ENCODE measurements at regions not wholly inside any gene's neighbourhood (a gene's known extent, or its start where the extent isn't known, plus 50 kb on each side); places are given as distances from the start of the nearest gene placed in this dataset.

DNA sequence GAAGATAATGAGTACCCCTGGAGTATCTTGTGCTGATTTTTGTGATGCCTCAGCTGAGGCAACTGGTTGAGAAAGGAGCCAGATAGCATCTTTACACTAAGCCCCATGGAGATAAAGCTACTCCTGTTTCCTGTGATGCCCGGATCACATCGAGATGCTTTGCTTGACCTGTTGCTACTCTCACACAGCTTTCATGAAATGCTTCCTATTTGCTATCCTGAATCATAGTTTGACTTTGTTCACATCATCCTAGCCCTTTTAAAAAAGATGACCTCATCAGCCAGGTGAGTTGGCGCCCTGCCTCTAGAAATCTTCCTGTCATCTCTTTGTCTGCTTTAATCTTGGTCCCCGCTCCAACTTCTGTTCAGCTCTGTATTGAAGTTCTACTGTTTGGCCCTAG is 409.6 kb upstream of the TBL1XR1 start:
- H3K27me3 ChIP-seq (replicated peaks; ENCODE audit: insufficient read depth, low read depth, low read length, poor library complexity), result no peaks in the 10 kb centered on the region
- no peak overlapping the region for H3K27ac ChIP-seq (ENCODE audit: low read depth, low read length, poor library complexity, severe bottlenecking)
- no peak for DNase-seq (ENCODE audit: low spot score)
- H3K4me1 ChIP-seq (ENCODE audit: insufficient read depth, low read length, poor library complexity, severe bottlenecking), result peaks cover 15% of the 10 kb centered on the region
- intact Hi-C loops (cut with micrococcal nuclease; ENCODE audit: unreplicated experiment), result no loop called here
- no peaks in the 10 kb centered on the region for H3K36me3 ChIP-seq (ENCODE audit: insufficient read depth, low read length, poor library complexity, severe bottlenecking)
- no TSS peak for BruUV-seq (replicated peaks)
- ChIA-PET POLR2A (ENCODE audit: low non-redundant PET) (no interaction called here), CTCF (no interaction called here)
- no peak for TF ChIP-seq EZH2 (IDR thresholded peaks at IDR 0.05; ENCODE audit: borderline replicate concordance, low read depth, low read length, poor library complexity, severe bottlenecking)
- TF ChIP-seq, protein P1, sequence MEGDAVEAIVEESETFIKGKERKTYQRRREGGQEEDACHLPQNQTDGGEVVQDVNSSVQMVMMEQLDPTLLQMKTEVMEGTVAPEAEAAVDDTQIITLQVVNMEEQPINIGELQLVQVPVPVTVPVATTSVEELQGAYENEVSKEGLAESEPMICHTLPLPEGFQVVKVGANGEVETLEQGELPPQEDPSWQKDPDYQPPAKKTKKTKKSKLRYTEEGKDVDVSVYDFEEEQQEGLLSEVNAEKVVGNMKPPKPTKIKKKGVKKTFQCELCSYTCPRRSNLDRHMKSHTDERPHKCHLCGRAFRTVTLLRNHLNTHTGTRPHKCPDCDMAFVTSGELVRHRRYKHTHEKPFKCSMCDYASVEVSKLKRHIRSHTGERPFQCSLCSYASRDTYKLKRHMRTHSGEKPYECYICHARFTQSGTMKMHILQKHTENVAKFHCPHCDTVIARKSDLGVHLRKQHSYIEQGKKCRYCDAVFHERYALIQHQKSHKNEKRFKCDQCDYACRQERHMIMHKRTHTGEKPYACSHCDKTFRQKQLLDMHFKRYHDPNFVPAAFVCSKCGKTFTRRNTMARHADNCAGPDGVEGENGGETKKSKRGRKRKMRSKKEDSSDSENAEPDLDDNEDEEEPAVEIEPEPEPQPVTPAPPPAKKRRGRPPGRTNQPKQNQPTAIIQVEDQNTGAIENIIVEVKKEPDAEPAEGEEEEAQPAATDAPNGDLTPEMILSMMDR (conservative IDR thresholded peaks at IDR 0.05; ENCODE audit: low read depth, low read length), result no peak
- no peak overlapping the region for H3K4me3 ChIP-seq (ENCODE audit: low read depth, low read length, poor library complexity, severe bottlenecking)
- no peaks in the 10 kb centered on the region for H3K9me3 ChIP-seq (ENCODE audit: low read depth, low read length, poor library complexity, severe bottlenecking)

DNA sequence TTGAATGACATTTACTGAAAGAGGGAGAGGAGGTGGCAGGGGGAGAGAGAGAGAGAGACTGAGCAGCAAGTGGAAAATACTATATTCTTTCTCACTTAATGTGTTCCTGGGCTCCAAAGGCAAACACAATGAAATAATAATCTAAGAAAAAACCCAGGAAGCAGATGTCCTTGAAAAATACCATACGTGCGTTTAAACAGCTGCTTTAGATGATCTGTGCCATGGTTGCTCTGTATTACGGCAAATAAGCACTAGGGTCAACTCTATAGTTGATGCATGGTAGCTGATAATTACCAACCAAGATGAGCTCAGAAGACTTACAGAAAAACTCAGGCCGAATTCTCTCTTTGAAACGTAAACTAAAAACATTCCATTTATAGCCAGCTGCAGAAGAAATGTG is 410.3 kb upstream of the TBL1XR1 start:
- H3K9me3 ChIP-seq (ENCODE audit: low read depth, low read length, poor library complexity, severe bottlenecking), result no peaks in the 10 kb centered on the region
- POLR2A ChIA-PET (ENCODE audit: low non-redundant PET), result no interaction called here
- CTCF ChIA-PET, result no interaction called here
- intact Hi-C loops (cut with micrococcal nuclease; ENCODE audit: unreplicated experiment), result no loop called here
- H3K4me1 ChIP-seq (ENCODE audit: insufficient read depth, low read length, poor library complexity, severe bottlenecking), result peaks cover 15% of the 10 kb centered on the region
- TF ChIP-seq EZH2 (IDR thresholded peaks at IDR 0.05; ENCODE audit: borderline replicate concordance, low read depth, low read length, poor library complexity, severe bottlenecking), result no peak
- TF ChIP-seq, protein P1 (conservative IDR thresholded peaks at IDR 0.05; ENCODE audit: low read depth, low read length), result no peak
- no peak for DNase-seq (ENCODE audit: low spot score)
- H3K4me3 ChIP-seq (ENCODE audit: low read depth, low read length, poor library complexity, severe bottlenecking), result no peak overlapping the region
- H3K27ac ChIP-seq (ENCODE audit: low read depth, low read length, poor library complexity, severe bottlenecking), result no peak overlapping the region
- H3K36me3 ChIP-seq (ENCODE audit: insufficient read depth, low read length, poor library complexity, severe bottlenecking), result no peaks in the 10 kb centered on the region
- no TSS peak for BruUV-seq (replicated peaks)
- H3K27me3 ChIP-seq (replicated peaks; ENCODE audit: insufficient read depth, low read depth, low read length, poor library complexity), result no peaks in the 10 kb centered on the region

DNA sequence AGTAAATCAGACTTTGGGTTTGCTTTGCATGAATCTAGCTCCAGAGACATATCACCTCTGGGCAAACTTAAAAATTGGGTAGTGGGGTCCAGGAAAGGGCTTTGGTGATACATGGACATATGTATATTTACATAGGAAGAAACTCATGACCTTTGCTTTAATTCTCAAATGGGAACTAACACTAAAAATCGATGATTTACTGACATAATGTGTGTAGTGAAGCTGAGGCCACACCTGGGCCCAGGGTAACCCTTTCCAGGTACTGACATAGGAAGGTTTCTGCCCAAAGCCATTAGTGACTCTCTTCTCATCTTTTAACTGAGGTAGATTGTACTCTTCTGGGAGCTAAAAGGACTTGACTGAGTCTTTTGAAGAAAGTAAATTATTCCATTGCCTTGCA is 411.2 kb upstream of the TBL1XR1 start:
- POLR2A ChIA-PET (ENCODE audit: low non-redundant PET), result no interaction called here
- no peak overlapping the region for H3K27ac ChIP-seq (ENCODE audit: low read depth, low read length, poor library complexity, severe bottlenecking)
- no peak for TF ChIP-seq EZH2 (IDR thresholded peaks at IDR 0.05; ENCODE audit: borderline replicate concordance, low read depth, low read length, poor library complexity, severe bottlenecking)
- TF ChIP-seq, protein P1 (conservative IDR thresholded peaks at IDR 0.05; ENCODE audit: low read depth, low read length), result no peak

More for the DNA sequence above, 411.2 kb upstream of the TBL1XR1 start:
- DNase-seq (ENCODE audit: low spot score), result no peak
- intact Hi-C loops (cut with micrococcal nuclease; ENCODE audit: unreplicated experiment), result no loop called here
- Histone ChIP-seq H3K4me1 (ENCODE audit: insufficient read depth, low read length, poor library complexity, severe bottlenecking) (peaks cover 15% of the 10 kb centered on the region), H3K27me3 (replicated peaks; ENCODE audit: insufficient read depth, low read depth, low read length, poor library complexity) (no peaks in the 10 kb centered on the region), H3K36me3 (ENCODE audit: insufficient read depth, low read length, poor library complexity, severe bottlenecking) (no peaks in the 10 kb centered on the region), H3K4me3 (ENCODE audit: low read depth, low read length, poor library complexity, severe bottlenecking) (no peak overlapping the region), H3K9me3 (ENCODE audit: low read depth, low read length, poor library complexity, severe bottlenecking) (no peaks in the 10 kb centered on the region)
- CTCF ChIA-PET, result no interaction called here
- BruUV-seq (replicated peaks), result no TSS peak

Data from A673 (cell line).